Gastrocnemius medialis (tissue), 4 donors: ENCODE measurements at regions not wholly inside any gene's neighbourhood (a gene's known extent, or its start where the extent isn't known, plus 50 kb on each side); places are given as distances from the start of the nearest gene placed in this dataset.

Experiments
- ATAC-seq, 2 donors: fragments of 150-250 bp; one replicate each; pipeline ENCODE4 v1.9.1; 2016
- DNase-seq, 2 donors: peaks; one replicate each; pipeline ENCODE4 v3.0.0-alpha.2; 2019
- H3K27ac ChIP-seq, 4 donors: fragments of 200-600 bp; sonication (generic); 1 replicate in 1 of 4; 2 replicates in 3 of 4; pipeline ENCODE4 v1.5.1; 2016 to 2018; ENCODE audit warnings: mild to moderate bottlenecking in 2 of 4, moderate library complexity in 1 of 4
- H3K27me3 ChIP-seq, 3 donors: fragments of 200-600 bp; sonication (generic) in 2 of 3; 1 replicate in 1 of 3; 2 replicates in 2 of 3; pipeline versions ENCODE4 v1.5.1 to v1.6.0; 2016 to 2019; ENCODE audit warnings: mild to moderate bottlenecking in 1 of 3, moderate library complexity in 1 of 3
- H3K36me3 ChIP-seq, 2 donors: fragments of 200-600 bp; sonication (generic) in 1 of 2; one replicate each; pipeline ENCODE4 v1.5.1; 2017 to 2018
- H3K4me1 ChIP-seq, 2 donors: fragments of 200-600 bp; sonication (generic) in 1 of 2; one replicate each; pipeline ENCODE4 v1.5.1; 2016 to 2017; ENCODE audit warnings: mild to moderate bottlenecking in 2 of 2
- H3K4me3 ChIP-seq, 4 donors: fragments of 200-600 bp; sonication (generic) in 3 of 4; 1 replicate in 1 of 4; 2 replicates in 3 of 4; pipeline ENCODE4 v1.5.1; 2016 to 2019; ENCODE audit warnings: mild to moderate bottlenecking in 2 of 4
- H3K9me3 ChIP-seq, 3 donors: fragments of 200-600 bp; sonication (generic) in 2 of 3; 1 replicate in 1 of 3; 2 replicates in 2 of 3; pipeline ENCODE4 v1.5.1; 2016 to 2019
- POLR2A ChIP-seq, 2 donors: fragments of 450-650 bp; IDR thresholded peaks; one replicate each; pipeline ENCODE4 v1.6.1; 2017; ENCODE audit warnings: antibody characterized with exemption in 2 of 2, mild to moderate bottlenecking in 2 of 2, moderate library complexity in 2 of 2
- in situ Hi-C, 4 donors: fragments of 200-750 bp; cut with MboI; loops; one replicate each; pipeline versions ENCODE4 v1.15.0 to v1.8.0; 2017; ENCODE audit warnings: low sequenced_read_pairs in 4 of 4
- intact Hi-C: fragments of 100-400 bp; cut with DNase I; formaldehyde crosslinking; loops from one replicate; pipeline ENCODE4 v1.15.1; 2023; ENCODE audit warnings: low total_unique reads
- TF ChIP-seq, protein P1 (sequence below), 5 experiments: fragments of 450-650 bp in 3 of 5; fragments of 200-600 bp in 2 of 5; sonication (generic) in 2 of 5; IDR thresholded peaks in 4 of 5; conservative IDR thresholded peaks in 1 of 5; 1 replicate in 4 of 5; 2 replicates in 1 of 5; pipeline ENCODE4 v1.5.1; 2016 to 2019; ENCODE audit warnings: antibody characterized with exemption in 5 of 5, mild to moderate bottlenecking in 3 of 5, moderate library complexity in 3 of 5

DNA sequence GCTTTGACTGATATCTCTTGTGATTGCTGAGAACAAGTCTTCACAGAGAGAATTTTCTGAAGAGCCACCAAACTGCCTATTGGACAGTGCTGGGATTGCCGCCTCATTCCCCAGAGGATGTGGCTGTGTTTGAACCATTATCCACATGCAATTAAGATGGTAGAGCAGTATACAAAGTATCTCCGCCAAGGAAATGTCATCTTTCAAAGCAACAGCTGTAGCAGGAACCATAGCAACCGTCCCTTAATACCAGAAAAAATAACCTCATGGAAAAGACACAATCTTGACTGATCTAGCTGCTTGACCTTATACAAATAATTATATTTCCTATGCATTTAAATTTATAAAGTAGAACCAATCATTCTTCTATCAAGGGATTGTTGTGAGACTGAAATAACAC lies 772.6 kb upstream of the FAM98A start:
- no peaks in the 10 kb centered on the region for H3K4me1 ChIP-seq
- no peak overlapping the region for H3K4me3 ChIP-seq
- intact Hi-C loops, result no loop called here
- TF ChIP-seq, protein P1, sequence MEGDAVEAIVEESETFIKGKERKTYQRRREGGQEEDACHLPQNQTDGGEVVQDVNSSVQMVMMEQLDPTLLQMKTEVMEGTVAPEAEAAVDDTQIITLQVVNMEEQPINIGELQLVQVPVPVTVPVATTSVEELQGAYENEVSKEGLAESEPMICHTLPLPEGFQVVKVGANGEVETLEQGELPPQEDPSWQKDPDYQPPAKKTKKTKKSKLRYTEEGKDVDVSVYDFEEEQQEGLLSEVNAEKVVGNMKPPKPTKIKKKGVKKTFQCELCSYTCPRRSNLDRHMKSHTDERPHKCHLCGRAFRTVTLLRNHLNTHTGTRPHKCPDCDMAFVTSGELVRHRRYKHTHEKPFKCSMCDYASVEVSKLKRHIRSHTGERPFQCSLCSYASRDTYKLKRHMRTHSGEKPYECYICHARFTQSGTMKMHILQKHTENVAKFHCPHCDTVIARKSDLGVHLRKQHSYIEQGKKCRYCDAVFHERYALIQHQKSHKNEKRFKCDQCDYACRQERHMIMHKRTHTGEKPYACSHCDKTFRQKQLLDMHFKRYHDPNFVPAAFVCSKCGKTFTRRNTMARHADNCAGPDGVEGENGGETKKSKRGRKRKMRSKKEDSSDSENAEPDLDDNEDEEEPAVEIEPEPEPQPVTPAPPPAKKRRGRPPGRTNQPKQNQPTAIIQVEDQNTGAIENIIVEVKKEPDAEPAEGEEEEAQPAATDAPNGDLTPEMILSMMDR (IDR thresholded peaks at IDR 0.05 in 4 of 5, conservative IDR thresholded peaks at IDR 0.05 in 1 of 5), result no peak
- TF ChIP-seq POLR2A (IDR thresholded peaks at IDR 0.05), result no peak
- in situ Hi-C loops, result no loop called here
- no peaks in the 10 kb centered on the region for H3K9me3 ChIP-seq
- H3K27ac ChIP-seq, result no peak overlapping the region
- no peak for DNase-seq
- ATAC-seq, result no peak
- no peaks in the 10 kb centered on the region for H3K27me3 ChIP-seq
- no peaks in the 10 kb centered on the region for H3K36me3 ChIP-seq

DNA sequence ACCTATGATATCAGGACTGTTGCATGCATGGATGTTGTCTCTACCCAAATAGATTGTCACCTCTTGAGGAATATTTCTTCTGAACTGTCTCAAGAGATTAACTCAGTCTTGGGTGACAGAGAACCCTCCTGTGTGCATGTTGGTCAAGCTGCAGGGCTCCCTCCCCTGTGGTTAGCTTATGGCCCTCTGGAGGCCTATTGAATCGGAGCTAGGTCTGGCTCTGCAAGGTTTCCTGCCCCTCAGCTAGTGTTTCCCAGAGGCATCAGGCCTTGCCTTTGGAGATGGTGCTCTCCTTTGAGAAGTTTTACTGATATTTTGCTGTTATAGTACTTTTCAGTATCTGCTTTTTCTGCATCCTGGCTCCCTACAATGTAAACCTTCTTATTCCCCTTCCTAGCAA lies 769.2 kb upstream of the FAM98A start:
- H3K27ac ChIP-seq, result no peak overlapping the region

DNA sequence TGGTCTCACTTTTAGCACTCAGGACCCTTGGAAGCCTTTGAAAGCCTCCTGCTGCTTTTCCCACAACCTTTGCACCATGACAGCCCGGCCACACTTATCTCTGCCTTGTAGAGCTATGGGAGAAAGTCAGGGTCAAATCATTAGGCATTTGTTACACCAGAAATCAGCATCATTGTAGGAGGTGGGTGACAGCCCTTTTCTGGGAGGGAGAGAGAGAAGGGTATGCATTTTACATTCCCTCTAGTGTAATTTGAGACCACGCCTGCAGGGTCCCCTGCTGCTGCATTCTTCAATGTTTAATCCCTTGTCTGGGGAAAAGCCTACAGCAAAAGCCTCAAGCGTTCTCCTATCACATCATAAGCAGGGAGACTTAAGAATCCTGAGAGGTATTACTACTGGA lies 766.8 kb upstream of the FAM98A start:
- intact Hi-C loops (no loop called here), in situ Hi-C loops (no loop called here)
- H3K4me1 ChIP-seq, result no peaks in the 10 kb centered on the region
- no peak overlapping the region for H3K4me3 ChIP-seq
- H3K36me3 ChIP-seq, result no peaks in the 10 kb centered on the region
- TF ChIP-seq, protein P1 (IDR thresholded peaks at IDR 0.05 in 4 of 5, conservative IDR thresholded peaks at IDR 0.05 in 1 of 5), result no peak
- no peak for TF ChIP-seq POLR2A (IDR thresholded peaks at IDR 0.05)
- H3K27me3 ChIP-seq, result no peaks in the 10 kb centered on the region
- H3K27ac ChIP-seq, result no peak overlapping the region
- no peaks in the 10 kb centered on the region for H3K9me3 ChIP-seq
- DNase-seq (no peak), ATAC-seq (no peak)

More for the DNA sequence above, 769.2 kb upstream of the FAM98A start:
- no peaks in the 10 kb centered on the region for H3K27me3 ChIP-seq
- H3K4me1 ChIP-seq, result no peaks in the 10 kb centered on the region
- in situ Hi-C loops, result no loop called here
- intact Hi-C loops, result no loop called here
- TF ChIP-seq POLR2A (IDR thresholded peaks at IDR 0.05), result no peak
- TF ChIP-seq, protein P1 (IDR thresholded peaks at IDR 0.05 in 4 of 5, conservative IDR thresholded peaks at IDR 0.05 in 1 of 5), result no peak
- DNase-seq (no peak), ATAC-seq (no peak)
- no peak overlapping the region for H3K4me3 ChIP-seq
- no peaks in the 10 kb centered on the region for H3K9me3 ChIP-seq
- H3K36me3 ChIP-seq, result no peaks in the 10 kb centered on the region

DNA sequence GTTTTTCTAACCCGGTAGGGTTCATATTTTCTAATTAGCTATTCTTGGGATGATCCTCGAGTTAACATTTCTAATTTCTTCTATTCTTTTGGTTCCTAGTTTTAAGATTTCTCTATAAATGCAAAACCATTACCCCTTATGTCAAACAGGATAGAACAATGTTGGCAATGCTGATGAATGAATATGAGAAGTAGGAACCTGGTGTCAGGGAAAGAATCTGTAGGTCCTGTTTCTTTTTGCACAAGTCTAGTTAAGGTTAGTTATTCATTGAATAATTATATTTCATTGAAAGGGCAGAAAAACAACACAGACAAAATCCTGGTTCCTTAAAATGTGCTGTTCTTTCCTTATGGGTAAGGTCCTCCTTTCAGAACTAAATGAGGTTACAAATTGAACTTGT lies 766.4 kb upstream of the FAM98A start:
- no peak overlapping the region for H3K4me3 ChIP-seq
- no peaks in the 10 kb centered on the region for H3K27me3 ChIP-seq
- H3K9me3 ChIP-seq, result no peaks in the 10 kb centered on the region
- no peak for TF ChIP-seq POLR2A (IDR thresholded peaks at IDR 0.05)
- TF ChIP-seq, protein P1 (IDR thresholded peaks at IDR 0.05 in 4 of 5, conservative IDR thresholded peaks at IDR 0.05 in 1 of 5), result no peak
- no peaks in the 10 kb centered on the region for H3K4me1 ChIP-seq
- in situ Hi-C loops (no loop called here), intact Hi-C loops (no loop called here)
- no peak overlapping the region for H3K27ac ChIP-seq
- H3K36me3 ChIP-seq, result no peaks in the 10 kb centered on the region
- DNase-seq (no peak), ATAC-seq (no peak)

DNA sequence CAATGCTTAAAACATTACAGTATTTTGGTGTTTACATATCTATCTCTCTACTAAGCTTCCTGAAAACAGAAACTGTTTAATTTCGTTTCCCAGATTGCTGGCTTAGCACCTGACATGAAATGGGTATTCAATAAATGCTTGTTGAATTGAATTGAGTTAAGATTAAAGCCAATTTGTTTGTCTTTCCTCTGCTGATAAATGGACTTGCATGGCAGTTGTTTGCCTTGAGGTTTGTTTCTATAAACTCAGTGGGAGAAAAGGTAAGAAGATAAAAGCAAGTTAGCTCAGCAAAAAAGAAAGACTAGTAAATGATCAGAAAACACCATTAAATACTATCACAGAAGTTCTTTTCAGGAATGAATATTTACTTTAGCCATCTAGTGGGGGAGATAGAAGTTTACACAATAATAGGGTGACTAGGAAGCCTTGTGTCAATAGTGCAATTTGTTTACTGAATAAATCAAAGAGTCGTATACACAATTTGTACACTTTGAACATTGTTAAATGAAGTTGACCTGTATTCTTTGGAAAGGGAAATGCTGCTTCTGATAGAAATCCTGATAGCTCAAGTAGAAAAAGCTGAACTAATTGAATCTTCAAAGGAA lies 754.5 kb upstream of the FAM98A start:
- Histone ChIP-seq H3K36me3 (no peaks in the 10 kb centered on the region), H3K9me3 (no peaks in the 10 kb centered on the region), H3K4me1 (no peaks in the 10 kb centered on the region), H3K27me3 (no peaks in the 10 kb centered on the region), H3K4me3 (no peak overlapping the region), H3K27ac (no peak overlapping the region)
- TF ChIP-seq, protein P1 (IDR thresholded peaks at IDR 0.05 in 4 of 5, conservative IDR thresholded peaks at IDR 0.05 in 1 of 5), result no peak
- no peak for TF ChIP-seq POLR2A (IDR thresholded peaks at IDR 0.05)
- DNase-seq (no peak), ATAC-seq (no peak)
- intact Hi-C loops, result no loop called here
- in situ Hi-C loops, result no loop called here
